ENCODE measurements at regions not wholly inside any gene's neighbourhood (a gene's known extent, or its start where the extent isn't known, plus 50 kb on each side); places are given as distances from the start of the nearest gene placed in this dataset.

DNA sequence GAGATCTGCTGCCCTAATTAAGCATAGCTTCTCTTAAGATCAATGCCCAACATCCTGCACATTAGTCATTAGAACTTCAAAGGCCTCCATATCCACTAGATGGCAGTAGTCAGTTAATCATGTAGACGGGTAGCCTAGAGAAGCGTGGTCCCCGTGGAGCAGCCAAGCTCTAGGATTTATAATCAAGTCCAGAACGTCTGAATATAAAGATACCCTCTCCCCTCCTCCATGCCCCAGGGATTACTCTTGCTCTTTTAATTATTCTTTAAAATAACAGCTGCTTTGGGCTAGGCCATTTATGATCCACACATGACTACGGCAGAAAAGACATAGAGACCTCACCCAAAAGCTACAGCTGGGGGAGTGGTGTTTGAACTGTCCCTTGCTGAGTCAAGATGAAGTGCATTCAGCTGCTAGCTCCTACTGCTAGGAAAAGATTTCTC lies 327.6 kb upstream of the PLET1 start:
- no peak for DNase-seq (ENCODE audit: low read depth)

GRCh38 chr11:112589155-112589554 lies 328.5 kb upstream of the PLET1 start:
- no peak for DNase-seq (ENCODE audit: low read depth)

DNA sequence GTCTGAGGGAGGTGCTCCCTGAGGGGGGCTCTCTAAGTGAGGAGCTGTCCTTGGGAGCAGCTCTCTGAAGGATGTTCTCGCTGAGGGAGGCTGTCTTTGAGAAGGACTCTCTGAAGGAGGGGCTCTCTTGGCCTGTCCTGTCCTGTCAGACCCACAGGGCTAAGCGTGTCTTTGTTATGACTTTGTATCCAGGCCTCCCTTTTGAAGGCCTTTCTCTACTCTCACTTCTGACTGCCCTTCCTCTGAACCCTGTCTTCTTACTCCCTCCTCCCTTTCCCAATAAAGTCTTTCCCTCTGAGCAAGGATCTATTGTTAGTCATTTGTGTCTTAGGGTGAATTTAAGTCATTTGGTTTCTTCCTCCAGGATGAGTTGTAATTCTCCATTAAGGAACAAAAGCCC lies 330.1 kb upstream of the PLET1 start:
- no peak for DNase-seq (ENCODE audit: low read depth)

- DNase-seq (ENCODE audit: low read depth): no peak
Measured at GRCh38 chr11:112593440-112593839, 332.8 kb upstream of the PLET1 start.

- no peak for DNase-seq (ENCODE audit: low read depth)
Measured at GRCh38 chr11:112596324-112596723, 335.7 kb upstream of the PLET1 start.

- no peak for DNase-seq (ENCODE audit: low read depth)
Measured at GRCh38 chr11:112597286-112597790, 336.7 kb upstream of the PLET1 start.

- no peak for DNase-seq (ENCODE audit: low read depth)
Measured at GRCh38 chr11:112599265-112599664, 338.6 kb upstream of the PLET1 start.

GRCh38 chr11:112599856-112600533 lies 339.3 kb upstream of the PLET1 start:
- DNase-seq (ENCODE audit: low read depth): no peak

DNA sequence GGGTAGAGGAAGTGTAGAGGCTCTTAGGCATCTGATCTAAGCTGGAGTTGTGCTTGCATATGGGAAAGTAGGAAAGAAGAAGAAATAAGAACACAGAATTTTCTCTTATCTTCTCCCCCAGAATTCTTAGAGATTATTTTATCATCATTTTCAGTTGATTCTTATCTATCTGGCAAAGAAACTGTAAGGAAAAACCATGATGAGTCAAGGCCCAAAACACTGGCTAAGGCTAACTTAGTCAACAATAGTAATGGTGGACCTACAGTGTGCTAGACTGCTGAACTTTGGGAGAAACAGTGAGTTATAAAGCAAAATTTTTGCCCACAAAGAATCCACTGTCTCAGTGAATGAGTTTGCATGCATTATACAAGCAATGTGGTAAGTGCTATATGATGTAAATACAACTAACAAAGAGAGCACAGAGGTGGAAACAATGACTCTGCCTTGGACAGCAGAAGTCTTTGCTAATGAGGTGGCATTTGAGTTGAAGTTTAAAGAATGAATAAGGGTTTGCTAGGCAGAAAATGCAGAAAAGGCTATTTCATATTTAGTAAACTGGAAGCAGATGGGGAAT lies 344.5 kb upstream of the PLET1 start:
- DNase-seq (ENCODE audit: low read depth): no peak

DNA sequence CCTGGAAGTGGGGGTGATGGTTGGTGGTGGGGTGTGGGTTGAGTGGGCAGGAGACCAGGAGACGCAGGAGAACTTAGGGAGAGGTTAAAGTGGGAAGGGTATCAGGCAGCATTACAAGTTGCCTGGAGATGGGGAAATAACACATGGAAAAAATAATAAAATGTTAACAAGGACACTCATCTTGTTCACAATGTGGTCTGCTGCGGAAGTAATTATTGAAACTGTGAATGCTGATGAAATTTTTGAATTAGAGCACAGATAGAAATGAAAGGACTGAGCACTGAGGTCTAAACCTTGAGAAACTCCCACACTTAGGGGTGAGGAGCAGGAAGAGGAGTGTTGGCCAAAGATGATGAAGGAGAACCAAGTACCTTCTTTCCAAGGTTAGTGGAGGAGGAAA lies 346.0 kb upstream of the PLET1 start:
- DNase-seq (ENCODE audit: low read depth): no peak

- DNase-seq (ENCODE audit: low read depth): no peak
Measured at GRCh38 chr11:112608509-112608908, 347.8 kb upstream of the PLET1 start.

DNA sequence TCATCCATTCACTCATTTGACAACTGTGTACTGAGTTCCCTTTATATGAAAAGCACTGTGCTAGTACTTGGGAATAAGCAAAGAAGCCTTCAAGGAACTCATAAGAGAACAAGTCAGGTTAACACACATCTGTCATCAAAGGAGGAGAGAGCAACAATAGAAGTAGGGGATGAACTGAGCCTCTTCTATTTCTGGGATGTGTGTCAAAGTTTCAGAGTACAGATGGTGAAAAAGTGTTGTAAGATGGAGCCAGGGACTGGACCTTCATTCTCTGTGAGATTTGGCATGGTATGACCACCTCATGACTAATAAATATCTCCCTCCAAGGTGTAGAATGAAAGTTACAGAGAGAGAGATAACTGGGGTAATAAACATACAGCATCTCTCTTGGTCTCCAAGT lies 349.8 kb upstream of the PLET1 start:
- no peak for DNase-seq (ENCODE audit: low read depth)

DNA sequence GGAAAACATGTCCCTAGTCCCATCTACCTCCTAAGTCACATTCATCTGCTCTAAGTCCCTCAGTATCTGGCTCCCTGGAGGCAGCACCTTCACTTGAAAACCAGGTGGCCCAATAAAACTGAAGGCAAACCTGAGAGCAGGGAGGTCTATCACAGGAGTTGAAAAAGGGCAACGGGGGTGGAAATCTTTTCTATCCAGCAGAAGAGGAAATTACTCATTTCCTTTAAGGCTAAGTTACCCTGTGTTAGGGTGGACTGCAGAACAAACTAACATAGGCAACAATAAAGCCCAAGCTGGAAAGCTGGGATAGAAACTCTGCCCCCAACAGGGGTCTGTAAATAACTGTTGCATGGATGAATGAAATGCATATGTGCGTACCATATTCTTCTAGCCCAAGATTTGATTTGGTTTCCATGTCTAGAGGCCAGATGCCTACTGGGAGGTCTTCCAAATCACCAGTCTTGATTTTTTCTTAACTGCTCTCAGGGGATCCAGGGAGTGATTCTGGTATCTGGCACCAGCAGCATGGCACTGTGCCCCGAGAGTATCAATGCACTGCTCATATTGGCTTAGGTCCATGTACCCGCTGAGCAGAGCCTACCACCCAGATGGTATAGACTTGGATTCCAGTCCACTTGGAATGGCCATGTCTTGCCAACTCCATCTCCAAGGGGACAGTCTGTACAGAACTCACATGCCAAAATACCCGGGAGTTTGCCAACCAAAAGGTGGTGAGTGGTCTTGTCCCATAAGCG lies 350.0 kb upstream of the NCAM1 start:
- DNase-seq (ENCODE audit: low read depth): no peak

GRCh38 chr11:112611771-112612170 lies 349.4 kb upstream of the NCAM1 start:
- DNase-seq (ENCODE audit: low read depth): no peak

- DNase-seq (ENCODE audit: low read depth): no peak
Measured at GRCh38 chr11:112612250-112612849, 348.9 kb upstream of the NCAM1 start.

GRCh38 chr11:112613051-112613972 lies 347.9 kb upstream of the NCAM1 start:
- DNase-seq (ENCODE audit: low read depth): no peak

DNA sequence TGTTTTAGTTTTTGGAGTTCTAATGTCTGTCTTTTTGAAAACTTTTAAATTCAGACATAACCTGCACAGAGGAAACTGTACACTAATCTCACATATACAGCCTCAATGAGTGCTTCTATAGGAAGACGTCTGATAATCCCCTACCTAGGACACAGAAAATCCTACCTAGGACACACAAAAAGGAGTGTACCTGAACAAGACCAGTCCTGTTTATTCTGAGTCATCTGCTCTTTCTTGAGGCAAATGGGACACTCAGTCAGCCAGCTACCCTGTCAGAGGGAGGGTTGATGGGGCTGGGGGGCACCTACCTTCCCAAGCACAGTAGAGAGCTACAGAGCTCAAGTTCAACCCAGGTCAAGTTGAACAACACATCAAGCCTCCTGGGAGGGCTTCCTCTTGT lies 346.6 kb upstream of the NCAM1 start:
- no peak for DNase-seq (ENCODE audit: low read depth)

GRCh38 chr11:112615238-112615637 lies 346.0 kb upstream of the NCAM1 start:
- DNase-seq (ENCODE audit: low read depth): no peak

DNA sequence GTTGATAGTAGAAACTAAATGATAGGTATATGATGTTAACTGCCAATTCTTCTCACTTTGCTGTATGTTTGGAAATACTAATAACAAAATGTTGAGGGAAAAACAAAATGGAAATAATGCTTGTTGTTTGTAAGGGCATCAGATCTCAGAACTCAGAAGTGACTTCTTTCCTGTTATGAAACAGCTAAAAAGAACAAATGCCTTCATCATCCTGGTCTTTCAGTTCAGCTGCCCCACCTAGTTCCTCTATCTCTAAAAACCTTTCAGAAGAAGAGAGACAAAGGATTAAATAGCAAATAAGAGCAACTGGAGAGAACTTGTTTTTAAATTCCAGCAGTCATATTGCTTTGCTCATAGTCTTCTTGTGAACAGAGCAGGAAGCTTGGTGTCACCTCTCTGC lies 345.3 kb upstream of the NCAM1 start:
- no peak for DNase-seq (ENCODE audit: low read depth)

DNA sequence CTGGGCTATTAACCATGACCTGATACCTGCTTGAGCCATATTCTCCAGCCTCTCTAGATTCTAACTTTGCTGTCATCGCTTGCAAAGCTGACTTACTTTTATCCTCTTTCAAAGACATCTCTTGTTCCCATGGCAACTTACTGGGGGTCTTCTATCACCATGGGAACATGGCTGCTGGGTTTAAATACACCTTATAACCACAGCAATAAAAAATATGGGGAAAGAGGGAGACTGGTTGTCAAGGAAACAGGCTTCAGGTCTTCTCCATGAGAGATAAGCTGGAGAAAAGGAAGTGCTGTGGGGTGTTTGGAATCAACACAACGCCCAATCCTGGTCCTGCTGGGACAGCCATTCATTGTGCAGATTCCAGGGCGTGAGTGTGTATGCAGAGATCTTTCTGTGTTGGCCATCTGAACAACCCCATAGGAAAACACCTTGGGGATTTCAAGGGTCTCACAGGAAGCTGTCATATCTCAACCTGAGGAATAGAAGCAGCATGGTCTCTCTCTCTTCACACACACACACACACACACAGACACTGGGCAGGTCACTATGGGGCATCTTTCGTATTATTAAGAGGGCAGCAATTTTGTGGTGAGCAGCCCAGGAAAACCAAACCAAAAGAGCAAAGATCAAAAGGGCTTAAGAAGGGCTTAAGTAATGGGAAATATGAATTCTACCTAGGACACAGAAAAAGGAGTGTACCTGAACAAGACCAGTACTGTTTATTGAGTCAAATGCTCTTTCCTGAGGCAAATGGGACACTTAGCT lies 344.7 kb upstream of the NCAM1 start:
- no peak for DNase-seq (ENCODE audit: low read depth)

DNA sequence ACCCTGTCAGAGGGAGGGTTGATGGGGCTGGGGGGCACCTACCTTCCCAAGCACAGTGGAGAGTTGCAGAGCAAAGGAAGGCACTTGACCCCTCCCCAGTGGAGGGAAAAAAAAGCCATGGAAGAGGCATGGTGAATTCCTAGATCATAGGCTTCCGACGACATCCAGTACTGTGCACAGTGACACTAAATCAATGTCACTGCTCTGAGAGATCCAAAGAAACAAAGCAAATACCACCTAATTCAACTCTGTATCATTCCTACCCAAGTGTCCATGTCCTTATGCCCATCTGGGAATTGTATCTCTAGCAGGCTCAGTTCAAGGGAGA lies 344.2 kb upstream of the NCAM1 start:
- DNase-seq (ENCODE audit: low read depth): no peak
